ENCODE measurements at regions not wholly inside any gene's neighbourhood (a gene's known extent, or its start where the extent isn't known, plus 50 kb on each side); places are given as distances from the start of the nearest gene placed in this dataset.

DNA sequence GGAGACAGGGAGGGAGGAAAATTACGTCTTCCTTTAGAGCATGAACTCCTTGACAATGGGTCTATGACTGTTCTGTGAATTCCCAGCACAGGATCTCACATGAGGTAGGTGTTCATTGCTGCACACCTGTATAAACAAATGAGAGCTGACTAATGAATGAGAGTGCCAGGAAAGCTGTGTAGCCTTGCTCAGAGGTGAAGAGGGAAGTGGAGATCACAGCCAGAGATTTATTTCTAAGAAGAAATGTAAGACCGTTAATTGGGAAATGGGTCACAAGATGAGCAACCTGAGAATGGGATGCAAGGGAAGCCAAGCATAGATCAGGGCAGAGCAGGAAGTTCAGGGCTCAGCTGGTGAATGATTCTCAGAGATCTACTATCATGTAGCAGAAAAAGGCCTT, 295.1 kb downstream of the CDK5RAP2 start:
- TF ChIP-seq, protein P1, sequence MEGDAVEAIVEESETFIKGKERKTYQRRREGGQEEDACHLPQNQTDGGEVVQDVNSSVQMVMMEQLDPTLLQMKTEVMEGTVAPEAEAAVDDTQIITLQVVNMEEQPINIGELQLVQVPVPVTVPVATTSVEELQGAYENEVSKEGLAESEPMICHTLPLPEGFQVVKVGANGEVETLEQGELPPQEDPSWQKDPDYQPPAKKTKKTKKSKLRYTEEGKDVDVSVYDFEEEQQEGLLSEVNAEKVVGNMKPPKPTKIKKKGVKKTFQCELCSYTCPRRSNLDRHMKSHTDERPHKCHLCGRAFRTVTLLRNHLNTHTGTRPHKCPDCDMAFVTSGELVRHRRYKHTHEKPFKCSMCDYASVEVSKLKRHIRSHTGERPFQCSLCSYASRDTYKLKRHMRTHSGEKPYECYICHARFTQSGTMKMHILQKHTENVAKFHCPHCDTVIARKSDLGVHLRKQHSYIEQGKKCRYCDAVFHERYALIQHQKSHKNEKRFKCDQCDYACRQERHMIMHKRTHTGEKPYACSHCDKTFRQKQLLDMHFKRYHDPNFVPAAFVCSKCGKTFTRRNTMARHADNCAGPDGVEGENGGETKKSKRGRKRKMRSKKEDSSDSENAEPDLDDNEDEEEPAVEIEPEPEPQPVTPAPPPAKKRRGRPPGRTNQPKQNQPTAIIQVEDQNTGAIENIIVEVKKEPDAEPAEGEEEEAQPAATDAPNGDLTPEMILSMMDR (IDR thresholded peaks at IDR 0.05): no peak
- TF ChIP-seq POLR2A (IDR thresholded peaks at IDR 0.05): no peak
